Muscle of leg (tissue), 3 donors: ENCODE measurements at regions not wholly inside any gene's neighbourhood (a gene's known extent, or its start where the extent isn't known, plus 50 kb on each side); places are given as distances from the start of the nearest gene placed in this dataset.

ENCODE experiments used
- DNase-seq: peaks from one replicate; pipeline ENCODE4 v3.0.0; 2013
- H3K27ac ChIP-seq: one replicate; pipeline ENCODE4 v1.5.1; 2013; ENCODE audit warnings: mild to moderate bottlenecking, low read length, control low read depth
- H3K27me3 ChIP-seq: one replicate; pipeline ENCODE4 v1.6.1; 2013; ENCODE audit warnings: low read length; ENCODE audit not compliant: control insufficient read depth, insufficient read depth
- H3K36me3 ChIP-seq: one replicate; pipeline ENCODE4 v1.6.1; 2013; ENCODE audit warnings: low read length; ENCODE audit not compliant: control insufficient read depth, insufficient read depth
- H3K4me1 ChIP-seq: one replicate; pipeline ENCODE4 v1.6.1; 2013; ENCODE audit warnings: low read length; ENCODE audit not compliant: control insufficient read depth, insufficient read depth
- H3K4me3 ChIP-seq: one replicate; pipeline ENCODE4 v1.5.1; 2013; ENCODE audit warnings: low read length, control low read depth
- H3K9me3 ChIP-seq: replicated peaks from 2 replicates; pipeline ENCODE4 v1.6.1; 2013; ENCODE audit warnings: low read depth, low read length; ENCODE audit not compliant: control insufficient read depth
- whole genome bisulfite sequencing: methylation state at CpG from one replicate; pipeline ENCODE4 v1.1.5; 2013; ENCODE audit warnings: missing lambda C conversion rate; ENCODE audit not compliant: insufficient coverage; 5-methylcytosine and 5-hydroxymethylcytosine counted together

DNA sequence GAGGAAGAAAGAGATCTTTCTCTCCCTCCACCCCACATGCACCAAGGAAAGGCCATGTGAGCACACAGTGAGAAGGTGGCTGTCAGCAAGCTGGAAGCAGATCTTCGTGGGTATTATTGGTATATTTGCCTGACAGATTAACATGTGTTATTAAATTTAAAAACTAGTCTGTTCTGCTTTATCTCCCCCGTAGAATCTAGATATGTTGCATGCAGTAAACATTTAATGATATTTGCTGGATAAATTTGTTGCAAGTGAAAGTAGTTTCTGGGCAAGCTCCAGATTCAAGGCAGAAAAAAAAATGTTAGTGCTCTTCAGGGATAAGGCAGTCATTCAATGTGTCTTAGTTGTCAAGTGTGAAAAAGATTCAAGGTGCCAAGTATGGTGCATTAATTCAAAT, 215.0 kb upstream of the TAS2R1 start:
- no peak for DNase-seq
- Histone ChIP-seq H3K4me3 (no peak overlapping the region), H3K27ac (no peak overlapping the region), H3K4me1 (no peaks in the 10 kb centered on the region), H3K9me3 (peaks cover 4% of the 10 kb centered on the region), H3K27me3 (no peaks in the 10 kb centered on the region), H3K36me3 (no peaks in the 10 kb centered on the region)
- no CpG with 5 or more reads among the region's 2 CpGs for WGBS

DNA sequence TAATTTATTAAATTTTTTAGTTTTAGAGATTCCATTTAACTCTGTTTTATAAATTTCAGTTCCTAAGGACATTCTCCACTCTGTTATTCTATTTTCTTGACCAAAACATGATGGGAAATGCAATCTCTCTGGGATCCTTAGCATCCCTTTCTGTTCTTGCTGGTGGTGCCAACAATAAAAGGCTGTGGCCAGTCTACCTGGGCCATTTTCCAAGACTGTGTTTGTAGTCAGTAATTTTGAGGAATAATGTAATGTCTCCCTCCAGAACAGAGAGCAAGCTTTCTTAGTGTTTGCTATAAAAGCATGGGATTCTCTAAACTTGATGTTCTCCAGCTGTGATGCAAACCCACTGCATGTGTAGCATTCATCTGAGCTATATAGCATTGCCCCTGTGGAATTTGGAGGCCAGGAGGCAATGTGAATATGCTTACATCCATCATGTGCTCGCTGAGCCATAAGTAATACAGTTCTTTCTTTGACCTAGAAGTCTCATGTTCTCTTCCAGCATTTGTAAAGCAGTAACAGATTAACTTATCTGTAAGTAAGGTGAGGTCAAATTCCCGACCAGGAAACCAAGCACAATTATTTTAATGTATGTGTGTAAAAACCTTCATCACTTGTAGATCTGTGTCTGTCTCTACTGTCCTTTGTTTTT, 211.5 kb upstream of the TAS2R1 start:
- Histone ChIP-seq H3K27me3 (no peaks in the 10 kb centered on the region), H3K9me3 (peaks cover 4% of the 10 kb centered on the region), H3K4me1 (peaks cover 10% of the 10 kb centered on the region), H3K4me3 (no peak overlapping the region), H3K36me3 (no peaks in the 10 kb centered on the region), H3K27ac (no peak overlapping the region)
- no peak for DNase-seq
- no CpG with 5 or more reads among the region's 2 CpGs for WGBS

DNA sequence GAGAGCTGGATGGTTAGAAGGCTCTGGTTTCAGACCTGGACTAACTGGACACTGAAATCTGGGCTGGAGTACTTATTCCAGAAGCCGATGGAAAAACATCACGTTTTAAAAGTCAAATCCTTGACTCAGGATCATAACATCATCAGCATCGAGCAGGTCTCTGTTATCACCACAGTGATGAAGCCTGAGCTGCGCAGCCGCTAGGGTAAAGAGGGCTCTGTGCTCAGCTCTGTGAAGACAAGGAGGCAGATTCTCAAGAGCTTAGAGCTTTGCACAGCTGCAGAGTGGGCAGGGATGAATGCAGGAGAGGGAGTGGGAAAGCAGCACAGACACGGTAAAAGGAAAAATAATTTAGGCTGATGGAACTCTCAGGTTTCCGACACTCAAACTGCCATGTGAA, 208.8 kb upstream of the TAS2R1 start:
- peaks cover 19% of the 10 kb centered on the region for H3K4me1 ChIP-seq
- H3K36me3 ChIP-seq = no peaks in the 10 kb centered on the region
- no peak overlapping the region for H3K4me3 ChIP-seq
- no peaks in the 10 kb centered on the region for H3K27me3 ChIP-seq
- H3K9me3 ChIP-seq = peaks cover 4% of the 10 kb centered on the region
- DNase-seq = peak; percentile 58
- 13% methylated on average over 4 of the region's 7 CpGs for WGBS
- no peak overlapping the region for H3K27ac ChIP-seq

DNA sequence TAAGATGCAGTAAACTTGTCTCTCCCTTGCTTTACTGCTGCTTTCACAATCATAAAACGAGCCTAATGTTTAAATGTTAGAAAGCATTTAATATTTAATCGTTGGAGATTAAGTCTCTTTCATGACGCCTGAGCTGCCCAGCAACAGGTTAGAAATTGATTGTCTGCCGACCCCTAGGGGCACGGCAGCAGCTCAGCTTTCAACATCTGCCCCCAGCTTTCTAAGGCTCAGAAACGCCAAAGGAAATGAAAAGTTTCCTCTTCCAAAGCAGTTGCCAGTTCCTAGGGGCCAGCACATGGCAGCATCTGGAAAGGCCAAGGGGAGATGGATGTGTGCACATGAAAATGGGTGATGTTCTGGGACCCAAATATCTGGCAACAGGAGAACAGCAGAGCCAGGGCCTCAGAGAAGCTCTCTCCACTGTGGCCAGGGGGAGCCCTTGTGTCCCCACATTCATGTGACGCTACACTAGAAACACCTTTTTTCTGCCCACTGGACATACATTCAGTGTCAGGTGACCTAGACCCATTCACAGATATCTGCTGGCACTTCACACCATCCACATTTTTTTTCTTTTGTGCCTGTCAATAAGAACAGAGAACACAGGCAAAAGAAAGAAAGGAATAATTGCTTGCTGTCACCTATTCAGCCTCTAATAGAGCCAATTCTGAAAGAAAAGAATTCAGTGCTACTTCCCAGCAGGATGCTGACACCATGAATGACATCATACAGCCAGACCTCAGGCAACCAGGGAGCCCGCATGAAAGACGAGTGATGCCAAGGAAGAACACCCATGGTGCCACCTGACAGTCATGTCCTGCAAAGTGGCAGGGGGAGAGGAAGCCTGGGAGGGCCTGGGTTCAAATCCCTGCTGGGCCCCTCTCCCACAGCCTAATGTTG, 205.0 kb upstream of the TAS2R1 start:
- H3K27me3 ChIP-seq = no peaks in the 10 kb centered on the region
- DNase-seq = no peak
- H3K27ac ChIP-seq = no peak overlapping the region
- no peaks in the 10 kb centered on the region for H3K36me3 ChIP-seq
- H3K4me3 ChIP-seq = no peak overlapping the region
- H3K4me1 ChIP-seq = peaks cover 21% of the 10 kb centered on the region
- H3K9me3 ChIP-seq = no peaks in the 10 kb centered on the region
- whole genome bisulfite sequencing = 0% methylated on average over 3 of the region's 9 CpGs

DNA sequence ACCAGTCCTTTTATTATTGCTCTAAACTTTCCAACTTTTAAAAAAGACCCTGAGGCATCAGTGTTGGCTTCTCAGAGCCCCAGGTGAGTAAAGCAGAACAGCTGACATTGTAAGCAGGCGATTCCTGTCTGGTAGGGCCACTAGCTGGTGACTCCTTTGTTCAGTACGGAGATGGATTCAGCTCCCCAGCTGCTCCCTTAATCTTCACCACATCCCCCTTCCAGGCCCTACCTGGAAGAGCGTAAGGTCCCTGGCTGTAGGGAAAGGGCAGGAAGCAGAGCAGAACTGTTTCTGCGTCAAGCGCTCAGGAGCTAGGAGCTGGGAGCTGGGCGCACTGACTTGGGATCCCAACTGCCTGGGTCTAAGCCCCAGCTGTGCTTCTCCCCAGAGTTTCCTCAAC, 203.7 kb upstream of the TAS2R1 start:
- Histone ChIP-seq H3K27ac (no peak overlapping the region), H3K9me3 (no peaks in the 10 kb centered on the region)
- 40% methylated on average over 1 of the region's 6 CpGs for WGBS

DNA sequence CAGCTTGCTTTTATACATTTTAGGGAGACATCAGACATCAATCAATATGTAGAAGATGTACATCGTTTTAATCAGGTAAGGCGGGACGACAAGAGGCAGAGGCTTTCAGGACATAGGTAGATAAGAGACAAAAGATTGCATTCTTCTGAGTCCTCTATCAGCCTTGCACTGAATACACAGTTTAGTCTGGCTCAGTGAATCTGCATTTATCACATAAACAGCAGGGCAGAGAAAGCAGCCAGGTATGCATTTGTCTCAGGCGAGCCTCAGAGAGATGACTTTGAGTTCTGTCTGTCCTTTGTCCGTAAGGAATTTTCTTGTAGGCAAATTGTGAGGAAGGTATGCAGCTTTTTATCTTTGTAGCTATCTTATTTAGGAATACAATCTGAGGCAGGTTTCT, 202.8 kb upstream of the TAS2R1 start:
- WGBS = 78% methylated on average over 3 of the region's 5 CpGs
- no peaks in the 10 kb centered on the region for H3K36me3 ChIP-seq
- H3K27ac ChIP-seq = no peak overlapping the region
- H3K27me3 ChIP-seq = no peaks in the 10 kb centered on the region
- no peaks in the 10 kb centered on the region for H3K9me3 ChIP-seq
- H3K4me3 ChIP-seq = no peak overlapping the region
- no peak for DNase-seq
- H3K4me1 ChIP-seq = peaks cover 15% of the 10 kb centered on the region

More for the DNA sequence above, 203.7 kb upstream of the TAS2R1 start:
- H3K4me1 ChIP-seq = peaks cover 18% of the 10 kb centered on the region
- DNase-seq = no peak
- H3K4me3 ChIP-seq = no peak overlapping the region
- no peaks in the 10 kb centered on the region for H3K36me3 ChIP-seq
- H3K27me3 ChIP-seq = no peaks in the 10 kb centered on the region

DNA sequence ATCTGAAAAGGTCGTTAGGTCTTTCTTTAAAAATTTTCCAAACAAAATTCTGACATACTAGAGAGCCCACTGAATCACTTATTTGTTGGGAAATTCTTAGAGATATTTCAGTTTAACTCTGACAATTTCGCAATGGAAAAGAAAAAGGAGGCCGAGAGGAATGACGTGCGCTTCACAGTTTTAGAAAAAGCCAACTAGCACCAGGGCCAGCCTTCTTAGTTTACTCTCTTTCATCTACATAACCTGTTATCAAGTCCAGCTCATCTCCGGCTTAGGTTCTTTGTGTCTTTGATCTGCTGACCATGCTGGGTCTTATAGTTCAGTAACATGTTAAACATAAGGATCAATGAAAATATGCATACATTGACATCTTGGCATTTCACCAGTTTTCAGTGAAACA, 201.7 kb upstream of the TAS2R1 start:
- Histone ChIP-seq H3K9me3 (no peaks in the 10 kb centered on the region), H3K36me3 (no peaks in the 10 kb centered on the region), H3K27ac (no peak overlapping the region), H3K4me1 (peaks cover 11% of the 10 kb centered on the region), H3K27me3 (no peaks in the 10 kb centered on the region), H3K4me3 (no peak overlapping the region)
- no peak for DNase-seq
- WGBS = no CpG with 5 or more reads among the region's 6 CpGs

DNA sequence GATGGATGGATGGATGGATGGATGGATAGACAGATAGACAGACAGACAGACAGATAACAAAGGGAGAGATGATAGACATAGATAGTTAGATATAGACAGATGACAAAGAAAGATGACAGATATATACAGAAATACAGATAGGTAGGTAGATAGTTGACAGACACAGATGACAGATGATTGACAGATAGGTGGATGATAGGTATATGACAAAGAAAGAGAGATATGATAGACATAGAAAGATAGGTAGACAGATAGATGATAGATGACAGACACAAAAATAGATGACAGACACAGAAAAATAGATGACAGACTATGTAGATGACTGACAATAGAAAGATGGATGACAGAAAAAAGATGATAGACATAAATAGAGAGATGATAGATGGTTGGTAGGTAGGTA, 200.0 kb upstream of the TAS2R1 start:
- Histone ChIP-seq H3K9me3 (no peaks in the 10 kb centered on the region), H3K27ac (no peak overlapping the region), H3K4me1 (peaks cover 9% of the 10 kb centered on the region), H3K27me3 (no peaks in the 10 kb centered on the region), H3K36me3 (no peaks in the 10 kb centered on the region), H3K4me3 (no peak overlapping the region)
- DNase-seq = no peak

DNA sequence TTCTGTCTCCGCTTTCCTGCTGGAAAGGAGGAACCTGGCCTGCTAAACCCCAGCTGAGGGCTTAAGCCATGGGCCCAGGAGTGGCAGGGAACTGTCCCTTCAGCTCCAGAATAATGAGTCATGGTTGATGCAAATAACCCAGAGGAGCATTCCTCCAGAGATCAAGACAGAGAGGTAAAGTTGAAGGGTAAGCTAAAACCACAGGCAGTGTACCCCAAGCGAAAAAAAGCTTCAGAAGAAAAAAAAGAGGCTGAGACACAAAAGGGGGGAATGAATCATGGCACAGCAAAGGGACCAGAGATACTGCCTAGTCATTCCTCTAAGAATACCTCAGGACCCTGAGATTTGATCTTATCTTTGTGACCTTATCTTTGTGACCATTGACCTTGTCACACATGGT, 199.5 kb upstream of the TAS2R1 start:
- WGBS = 100% methylated on average over 2 of the region's 2 CpGs

DNA sequence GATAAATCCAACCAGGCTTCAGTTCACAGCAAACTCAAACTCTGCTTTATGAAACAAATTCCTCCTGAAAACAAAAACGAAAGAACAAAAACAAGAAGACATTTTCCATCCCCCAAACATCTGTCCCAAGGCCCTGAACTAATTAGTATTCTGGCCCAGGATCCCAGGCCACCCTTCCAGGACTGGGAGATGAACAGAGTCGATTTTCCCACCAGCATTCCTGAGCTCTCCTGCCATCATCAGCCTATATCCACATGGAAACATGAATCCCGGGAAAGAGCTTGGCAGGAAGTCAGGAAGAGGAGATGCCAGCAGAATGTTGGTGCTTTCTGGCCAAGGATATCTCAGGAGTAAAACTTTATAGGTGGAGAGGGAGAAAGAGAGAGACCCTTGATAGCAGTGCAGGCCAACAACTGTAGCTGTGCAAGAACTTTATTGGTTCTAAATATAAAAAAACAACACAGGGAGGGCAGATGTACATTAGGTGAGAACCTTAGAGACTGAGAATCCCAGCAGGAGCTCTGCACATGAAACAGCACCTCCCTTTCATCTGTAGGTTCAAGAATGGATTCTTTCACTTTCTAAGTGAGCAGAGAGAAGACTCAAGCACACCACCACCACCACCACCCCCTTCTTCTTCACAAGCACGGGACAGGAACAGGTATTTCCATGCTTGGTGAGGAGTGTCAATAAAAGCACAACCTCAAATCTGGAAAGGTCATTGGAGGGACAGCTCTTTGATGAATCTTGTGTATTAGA, 190.7 kb upstream of the TAS2R1 start:
- WGBS = 0% methylated on average over 1 of the region's 4 CpGs
- DNase-seq = peak; percentile 84
- Histone ChIP-seq H3K4me3 (no peak overlapping the region), H3K36me3 (no peaks in the 10 kb centered on the region), H3K27me3 (no peaks in the 10 kb centered on the region), H3K4me1 (peaks cover 18% of the 10 kb centered on the region), H3K27ac (peak overlapping the region; percentile 52), H3K9me3 (no peaks in the 10 kb centered on the region)

More for the DNA sequence above, 199.5 kb upstream of the TAS2R1 start:
- Histone ChIP-seq H3K36me3 (no peaks in the 10 kb centered on the region), H3K9me3 (no peaks in the 10 kb centered on the region), H3K4me3 (no peak overlapping the region), H3K27ac (no peak overlapping the region), H3K27me3 (no peaks in the 10 kb centered on the region), H3K4me1 (peaks cover 4% of the 10 kb centered on the region)
- no peak for DNase-seq
